Mesothelial cell of epicardium (in vitro differentiated cells): ENCODE measurements at regions not wholly inside any gene's neighbourhood (a gene's known extent, or its start where the extent isn't known, plus 50 kb on each side); places are given as distances from the start of the nearest gene placed in this dataset.

Source experiments
- DNase-seq, 2 experiments: peaks; one replicate each; pipeline ENCODE4 v3.0.0; 2021; ENCODE audit warnings: low spot score in 2 of 2; ENCODE audit not compliant: unreplicated experiment in 2 of 2
- H3K27ac Mint-ChIP-seq: 2 replicates; pipeline ENCODE4 v1.8.0; 2021; ENCODE audit warnings: mixed read lengths
- H3K27me3 Mint-ChIP-seq: 2 replicates; pipeline ENCODE4 v1.8.0; 2021; ENCODE audit warnings: low read depth, mixed read lengths
- H3K36me3 Mint-ChIP-seq: 2 replicates; pipeline ENCODE4 v1.8.0; 2021; ENCODE audit warnings: mixed read lengths
- H3K4me1 Mint-ChIP-seq: 2 replicates; pipeline ENCODE4 v1.8.0; 2021; ENCODE audit warnings: mixed read lengths
- H3K4me3 Mint-ChIP-seq: 2 replicates; pipeline ENCODE4 v1.8.0; 2021; ENCODE audit warnings: mild to moderate bottlenecking, moderate library complexity, mixed read lengths
- H3K9me3 Mint-ChIP-seq: 2 replicates; pipeline ENCODE4 v1.8.0; 2021; ENCODE audit warnings: mixed read lengths
- TF ChIP-seq, protein P1 (sequence below): fragments of 200-600 bp; sonication (generic); IDR thresholded peaks from one replicate; pipeline ENCODE4 v1.5.0; 2021; ENCODE audit warnings: antibody characterized with exemption; ENCODE audit not compliant: unreplicated experiment

DNA sequence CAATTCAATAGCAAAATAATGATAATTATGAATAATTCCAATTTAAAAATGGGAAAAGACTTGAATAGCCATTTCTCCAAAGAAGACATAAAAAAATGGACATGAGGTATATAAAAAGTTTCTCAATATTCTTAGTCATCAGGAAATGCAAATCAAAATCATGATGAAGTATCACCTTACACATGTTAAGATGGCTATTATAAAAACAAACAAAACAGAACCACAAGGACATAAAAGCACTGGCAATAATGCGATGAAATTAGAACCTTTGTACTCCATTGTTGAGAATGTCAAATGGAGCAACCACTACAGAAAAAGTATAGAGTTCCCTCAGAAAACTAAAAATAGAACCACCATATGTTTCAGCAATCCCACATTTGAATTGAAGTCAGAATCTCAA is 1186.1 kb downstream of the SLITRK5 start:
- H3K4me1 Mint-ChIP-seq, result peaks cover 2% of the 10 kb centered on the region
- TF ChIP-seq, protein P1, sequence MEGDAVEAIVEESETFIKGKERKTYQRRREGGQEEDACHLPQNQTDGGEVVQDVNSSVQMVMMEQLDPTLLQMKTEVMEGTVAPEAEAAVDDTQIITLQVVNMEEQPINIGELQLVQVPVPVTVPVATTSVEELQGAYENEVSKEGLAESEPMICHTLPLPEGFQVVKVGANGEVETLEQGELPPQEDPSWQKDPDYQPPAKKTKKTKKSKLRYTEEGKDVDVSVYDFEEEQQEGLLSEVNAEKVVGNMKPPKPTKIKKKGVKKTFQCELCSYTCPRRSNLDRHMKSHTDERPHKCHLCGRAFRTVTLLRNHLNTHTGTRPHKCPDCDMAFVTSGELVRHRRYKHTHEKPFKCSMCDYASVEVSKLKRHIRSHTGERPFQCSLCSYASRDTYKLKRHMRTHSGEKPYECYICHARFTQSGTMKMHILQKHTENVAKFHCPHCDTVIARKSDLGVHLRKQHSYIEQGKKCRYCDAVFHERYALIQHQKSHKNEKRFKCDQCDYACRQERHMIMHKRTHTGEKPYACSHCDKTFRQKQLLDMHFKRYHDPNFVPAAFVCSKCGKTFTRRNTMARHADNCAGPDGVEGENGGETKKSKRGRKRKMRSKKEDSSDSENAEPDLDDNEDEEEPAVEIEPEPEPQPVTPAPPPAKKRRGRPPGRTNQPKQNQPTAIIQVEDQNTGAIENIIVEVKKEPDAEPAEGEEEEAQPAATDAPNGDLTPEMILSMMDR, result no peak
- H3K36me3 Mint-ChIP-seq, result no peaks in the 10 kb centered on the region
- H3K9me3 Mint-ChIP-seq, result peaks cover 30% of the 10 kb centered on the region
- no peak overlapping the region for H3K27ac Mint-ChIP-seq
- no peak for DNase-seq
- no peak overlapping the region for H3K4me3 Mint-ChIP-seq
- H3K27me3 Mint-ChIP-seq, result no peaks in the 10 kb centered on the region

DNA sequence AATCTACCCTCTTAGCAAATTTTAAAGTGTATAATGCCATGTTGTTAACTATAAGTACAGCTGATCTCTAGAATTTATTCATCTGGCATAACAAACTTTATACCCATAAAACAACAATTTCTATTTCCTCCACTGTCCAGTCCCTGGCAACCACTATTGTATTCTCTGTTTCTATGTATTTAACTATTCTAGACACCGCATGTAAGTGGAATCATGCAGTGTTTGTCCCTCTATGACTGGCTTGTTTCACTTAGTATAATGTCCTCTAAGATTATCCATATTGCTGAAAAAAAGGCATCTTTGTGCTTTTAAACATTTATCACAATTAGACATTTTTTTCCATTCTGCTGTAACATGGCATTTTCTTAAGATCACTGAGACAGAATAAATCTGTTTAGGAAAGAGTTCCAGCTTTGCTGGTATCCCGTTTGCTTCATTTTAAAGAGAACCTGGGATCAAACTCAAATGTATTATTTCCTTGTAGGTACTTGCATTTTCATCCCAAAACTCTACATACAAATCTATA is 1191.0 kb downstream of the SLITRK5 start:
- TF ChIP-seq, protein P1, result no peak
- DNase-seq, result no peak
- Mint-ChIP-seq H3K27me3 (no peaks in the 10 kb centered on the region), H3K36me3 (no peaks in the 10 kb centered on the region), H3K4me1 (peaks cover 2% of the 10 kb centered on the region), H3K9me3 (peaks cover 6% of the 10 kb centered on the region), H3K27ac (no peak overlapping the region), H3K4me3 (no peak overlapping the region)

DNA sequence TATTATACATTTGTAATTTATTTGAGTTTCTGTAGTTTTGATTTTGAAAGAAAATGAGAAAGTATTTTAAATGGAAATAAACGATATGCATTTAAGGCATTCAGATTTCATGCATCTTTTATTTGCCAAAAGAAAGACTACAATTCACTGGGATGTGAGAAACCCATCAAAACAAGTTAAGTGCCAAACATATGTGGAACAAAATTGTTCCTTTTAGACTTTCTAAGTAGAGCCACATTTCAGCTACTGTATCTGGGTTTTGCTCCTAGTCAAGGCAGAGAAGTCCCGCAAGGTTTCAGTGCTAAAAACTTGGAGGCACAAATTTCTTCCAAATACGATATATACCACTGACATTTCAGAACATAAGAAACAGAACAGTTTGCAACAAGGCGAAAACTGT is 1191.9 kb downstream of the SLITRK5 start:
- Mint-ChIP-seq H3K27me3 (no peaks in the 10 kb centered on the region), H3K4me3 (no peak overlapping the region), H3K36me3 (no peaks in the 10 kb centered on the region), H3K27ac (no peak overlapping the region), H3K4me1 (peaks cover 2% of the 10 kb centered on the region), H3K9me3 (peaks cover 6% of the 10 kb centered on the region)
- TF ChIP-seq, protein P1, result no peak
- no peak for DNase-seq

DNA sequence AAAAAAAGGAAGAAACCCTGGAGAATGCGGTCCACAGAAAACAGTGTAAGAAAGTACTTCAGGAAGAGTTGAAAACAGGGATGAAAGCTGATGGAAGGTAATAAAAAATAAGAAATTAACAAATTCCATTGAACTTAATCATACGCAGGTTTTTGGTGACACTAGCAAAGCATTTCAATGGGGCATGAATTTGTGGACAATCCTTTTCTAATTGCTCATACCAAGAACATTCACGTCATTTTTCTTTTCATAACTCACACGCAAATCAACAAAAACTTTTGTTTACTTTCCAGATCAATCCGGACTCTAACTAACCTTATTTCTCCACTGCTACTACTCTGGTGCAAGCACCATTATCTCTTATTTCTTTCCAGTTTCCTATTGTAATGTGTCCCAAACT is 1195.0 kb downstream of the SLITRK5 start:
- TF ChIP-seq, protein P1, result no peak
- H3K4me3 Mint-ChIP-seq, result no peak overlapping the region
- no peaks in the 10 kb centered on the region for H3K36me3 Mint-ChIP-seq
- DNase-seq, result no peak
- H3K27ac Mint-ChIP-seq, result no peak overlapping the region
- no peaks in the 10 kb centered on the region for H3K27me3 Mint-ChIP-seq
- H3K4me1 Mint-ChIP-seq, result no peaks in the 10 kb centered on the region
- peaks cover 6% of the 10 kb centered on the region for H3K9me3 Mint-ChIP-seq

DNA sequence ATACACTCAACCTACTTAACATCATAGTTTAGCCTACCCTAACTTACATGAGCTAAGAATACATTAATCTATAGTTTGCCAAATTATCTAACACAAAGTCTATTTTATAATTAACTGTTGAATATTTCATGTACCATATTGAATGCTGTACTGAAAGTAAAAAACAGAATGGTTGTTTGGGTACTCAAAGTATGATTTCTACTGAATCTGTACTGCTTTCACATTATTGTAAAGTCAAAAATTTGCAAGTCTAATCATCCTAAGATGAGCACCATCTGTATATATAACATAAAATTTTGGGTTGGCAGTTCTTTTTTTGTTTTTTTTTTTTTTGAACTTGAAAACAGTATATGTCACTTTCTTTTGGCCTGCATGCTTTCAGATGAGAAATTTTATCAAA is 1212.6 kb downstream of the SLITRK5 start:
- Mint-ChIP-seq H3K27me3 (no peaks in the 10 kb centered on the region), H3K4me3 (no peak overlapping the region), H3K9me3 (peaks cover 16% of the 10 kb centered on the region), H3K27ac (no peak overlapping the region), H3K36me3 (no peaks in the 10 kb centered on the region), H3K4me1 (no peaks in the 10 kb centered on the region)
- DNase-seq, result no peak
- TF ChIP-seq, protein P1, result no peak

DNA sequence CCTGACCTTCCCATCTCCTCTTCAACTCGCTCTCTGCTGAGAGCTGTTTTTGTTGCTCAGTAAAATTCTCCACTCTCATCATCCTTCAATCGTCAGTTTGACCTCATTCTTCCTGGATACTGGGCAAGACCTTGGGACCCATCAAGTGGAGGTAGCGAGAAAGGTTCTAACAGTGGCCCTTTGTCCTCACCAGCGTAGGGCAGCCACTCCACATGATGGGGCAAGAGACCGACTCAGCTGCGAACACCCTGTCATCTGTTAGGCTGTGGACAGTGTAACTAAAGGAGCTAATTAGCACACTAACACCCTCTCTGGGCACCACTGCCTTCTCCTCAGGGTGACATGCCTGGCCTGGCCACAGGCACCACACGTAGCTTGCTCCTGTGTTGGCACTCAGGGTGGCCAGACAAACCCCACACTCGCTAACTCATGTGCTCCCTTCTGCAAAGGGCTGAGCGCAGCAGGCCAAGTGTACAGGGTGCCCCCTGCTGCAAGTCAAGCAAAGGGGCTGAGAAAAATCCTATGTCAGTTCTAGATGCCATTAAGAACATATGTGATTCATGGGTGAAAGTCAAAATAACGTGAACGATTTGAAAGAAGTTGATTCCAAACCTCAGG is 1216.0 kb downstream of the SLITRK5 start:
- no peaks in the 10 kb centered on the region for H3K27me3 Mint-ChIP-seq
- no peak overlapping the region for H3K27ac Mint-ChIP-seq
- TF ChIP-seq, protein P1, result no peak
- no peaks in the 10 kb centered on the region for H3K36me3 Mint-ChIP-seq
- no peak for DNase-seq
- H3K4me1 Mint-ChIP-seq, result no peaks in the 10 kb centered on the region
- H3K9me3 Mint-ChIP-seq, result peaks cover 4% of the 10 kb centered on the region
- no peak overlapping the region for H3K4me3 Mint-ChIP-seq
